ENCODE measurements at regions not wholly inside any gene's neighbourhood (a gene's known extent, or its start where the extent isn't known, plus 50 kb on each side); places are given as distances from the start of the nearest gene placed in this dataset.

DNA sequence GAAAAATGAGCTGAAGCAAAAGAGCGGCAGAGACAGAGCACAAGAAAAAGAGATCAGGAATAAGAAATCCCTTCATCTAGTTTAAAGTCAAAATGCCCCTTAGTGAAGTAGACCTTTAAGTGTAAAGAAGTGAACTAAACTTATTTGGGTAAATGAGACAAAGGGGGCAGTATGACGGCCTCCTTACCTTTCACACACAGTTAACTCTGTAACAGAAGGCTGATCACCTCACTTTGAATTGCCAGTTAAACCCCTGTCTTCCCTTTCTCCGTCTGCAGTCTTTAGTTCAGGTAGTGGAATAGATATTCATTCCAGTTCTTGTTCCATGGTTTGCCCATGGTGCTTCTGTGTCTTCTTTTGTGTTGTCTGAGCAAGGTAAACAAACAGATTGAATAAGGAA, 1029.8 kb downstream of the DIAPH3 start:
- TF ChIP-seq BACH2 (CRISPR knock-in tag; IDR thresholded peaks at IDR 0.05; ENCODE audit: borderline replicate concordance) = no peak
- TF ChIP-seq OSR1 (CRISPR knock-in tag; IDR thresholded peaks at IDR 0.05) = no peak
- no peak for TF ChIP-seq POU6F1 (CRISPR knock-in tag; IDR thresholded peaks at IDR 0.05; ENCODE audit: borderline replicate concordance, low read depth)
- TF ChIP-seq CREB5 (CRISPR knock-in tag; IDR thresholded peaks at IDR 0.05; ENCODE audit: low read depth) = no peak
- TF ChIP-seq TOX (CRISPR knock-in tag; IDR thresholded peaks at IDR 0.05; ENCODE audit: borderline replicate concordance) = no peak
- no peak for TF ChIP-seq ZFP30 (CRISPR knock-in tag; IDR thresholded peaks at IDR 0.05)
- no peak for TF ChIP-seq ZNF70 (CRISPR knock-in tag; IDR thresholded peaks at IDR 0.05)
- TF ChIP-seq TCF4 (CRISPR knock-in tag; IDR thresholded peaks at IDR 0.05; ENCODE audit: borderline replicate concordance) = no peak
- no peak for TF ChIP-seq ZFP3 (CRISPR knock-in tag; IDR thresholded peaks at IDR 0.05)
- TF ChIP-seq PATZ1 (CRISPR knock-in tag; IDR thresholded peaks at IDR 0.05; ENCODE audit: borderline replicate concordance) = no peak
- no peak for TF ChIP-seq SNAI2 (CRISPR knock-in tag; IDR thresholded peaks at IDR 0.05)
- no peak for TF ChIP-seq ESRRG (CRISPR knock-in tag; IDR thresholded peaks at IDR 0.05)
- TF ChIP-seq CSRNP3 (CRISPR knock-in tag; IDR thresholded peaks at IDR 0.05) = no peak

Data from SK-N-SH treated with all-trans-retinoic acid at 6 μM for 48 hours (cell line).